ENCODE measurements at regions not wholly inside any gene's neighbourhood (a gene's known extent, or its start where the extent isn't known, plus 50 kb on each side); places are given as distances from the start of the nearest gene placed in this dataset.

DNA sequence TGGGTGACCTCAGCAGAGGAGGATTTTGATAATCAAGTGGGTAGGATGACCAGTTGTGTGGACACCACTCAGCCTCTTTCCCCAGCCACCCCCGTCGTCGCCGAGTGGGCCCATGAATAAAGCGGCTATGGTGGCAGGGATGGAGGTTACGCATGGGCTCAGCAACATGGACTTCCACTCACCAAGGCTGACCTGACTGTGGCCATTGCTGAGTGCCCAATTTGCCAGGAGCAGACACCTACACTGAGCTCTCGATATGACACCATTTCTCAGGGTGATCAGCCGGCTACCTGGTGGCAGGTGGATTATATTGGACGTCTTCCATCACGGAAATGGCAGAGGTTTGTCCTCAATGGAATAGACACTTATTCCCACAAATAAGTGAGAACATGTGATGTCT lies 361.3 kb downstream of the KLHL4 start:
- Histone ChIP-seq H3K9me3 (ENCODE audit: insufficient read depth, low read depth, low read length) (no peaks in the 10 kb centered on the region), H3K4me3 (ENCODE audit: insufficient read depth, low read depth, low read length) (no peak overlapping the region), H2AFZ (ENCODE audit: low read depth, low read length) (no peak overlapping the region), H3K36me3 (ENCODE audit: insufficient read depth, low read length) (no peaks in the 10 kb centered on the region), H3K4me1 (ENCODE audit: insufficient read depth, low read length) (no peaks in the 10 kb centered on the region), H3K79me2 (ENCODE audit: insufficient read depth, low read length) (no peaks in the 10 kb centered on the region), H3K27ac (ENCODE audit: low read depth, low read length) (no peak overlapping the region), H3K9ac (ENCODE audit: low read length) (no peak overlapping the region), H3K4me2 (ENCODE audit: low read length) (no peak overlapping the region), H4K20me1 (ENCODE audit: insufficient read depth, low read length) (no peaks in the 10 kb centered on the region), H3K27me3 (ENCODE audit: insufficient read depth, low read length) (no peaks in the 10 kb centered on the region)
- no peaks in the 10 kb centered on the region for H3K36me3 Mint-ChIP-seq (ENCODE audit: low read depth, unreplicated experiment)
- H3K4me1 Mint-ChIP-seq (ENCODE audit: low read depth, unreplicated experiment): no peaks in the 10 kb centered on the region
- TF ChIP-seq, protein P1, sequence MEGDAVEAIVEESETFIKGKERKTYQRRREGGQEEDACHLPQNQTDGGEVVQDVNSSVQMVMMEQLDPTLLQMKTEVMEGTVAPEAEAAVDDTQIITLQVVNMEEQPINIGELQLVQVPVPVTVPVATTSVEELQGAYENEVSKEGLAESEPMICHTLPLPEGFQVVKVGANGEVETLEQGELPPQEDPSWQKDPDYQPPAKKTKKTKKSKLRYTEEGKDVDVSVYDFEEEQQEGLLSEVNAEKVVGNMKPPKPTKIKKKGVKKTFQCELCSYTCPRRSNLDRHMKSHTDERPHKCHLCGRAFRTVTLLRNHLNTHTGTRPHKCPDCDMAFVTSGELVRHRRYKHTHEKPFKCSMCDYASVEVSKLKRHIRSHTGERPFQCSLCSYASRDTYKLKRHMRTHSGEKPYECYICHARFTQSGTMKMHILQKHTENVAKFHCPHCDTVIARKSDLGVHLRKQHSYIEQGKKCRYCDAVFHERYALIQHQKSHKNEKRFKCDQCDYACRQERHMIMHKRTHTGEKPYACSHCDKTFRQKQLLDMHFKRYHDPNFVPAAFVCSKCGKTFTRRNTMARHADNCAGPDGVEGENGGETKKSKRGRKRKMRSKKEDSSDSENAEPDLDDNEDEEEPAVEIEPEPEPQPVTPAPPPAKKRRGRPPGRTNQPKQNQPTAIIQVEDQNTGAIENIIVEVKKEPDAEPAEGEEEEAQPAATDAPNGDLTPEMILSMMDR (IDR thresholded peaks at IDR 0.05; ENCODE audit: insufficient read depth, low read depth, low read length): no peak
- TF ChIP-seq EZH2 (IDR thresholded peaks at IDR 0.05; ENCODE audit: insufficient read depth, low read length): no peak
- no peaks in the 10 kb centered on the region for H3K9me3 Mint-ChIP-seq (ENCODE audit: unreplicated experiment)
- FAIRE-seq: no peak
- no peak overlapping the region for H3K4me3 Mint-ChIP-seq (ENCODE audit: unreplicated experiment)
- no peak for DNase-seq (ENCODE audit: low read depth)
- no peak overlapping the region for H3K27ac Mint-ChIP-seq (ENCODE audit: unreplicated experiment)
- no peaks in the 10 kb centered on the region for H3K27me3 Mint-ChIP-seq (ENCODE audit: low read depth, unreplicated experiment)

DNA sequence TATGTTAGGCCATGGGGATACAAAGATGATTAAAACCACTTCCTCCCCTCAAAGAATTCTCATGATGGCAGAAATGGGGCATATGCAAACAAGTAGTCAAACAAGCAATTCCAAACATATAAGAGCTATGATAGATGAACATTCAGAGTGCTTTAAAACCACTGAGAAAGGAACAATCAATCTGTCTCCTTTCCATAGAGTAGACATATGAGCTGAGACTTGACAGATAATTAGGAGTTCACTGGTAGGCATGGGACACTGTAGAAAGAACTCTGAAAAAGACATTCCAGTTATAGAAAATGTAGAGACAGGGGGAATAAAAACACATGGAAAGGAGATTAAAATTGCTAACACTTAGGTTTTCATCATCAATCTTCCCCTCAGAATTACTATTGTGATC lies 372.8 kb downstream of the KLHL4 start:
- Histone ChIP-seq H4K20me1 (ENCODE audit: insufficient read depth, low read length) (no peaks in the 10 kb centered on the region), H3K9me3 (ENCODE audit: insufficient read depth, low read depth, low read length) (no peaks in the 10 kb centered on the region), H3K9ac (ENCODE audit: low read length) (no peak overlapping the region), H3K79me2 (ENCODE audit: insufficient read depth, low read length) (no peaks in the 10 kb centered on the region), H3K4me1 (ENCODE audit: insufficient read depth, low read length) (no peaks in the 10 kb centered on the region), H3K4me3 (ENCODE audit: insufficient read depth, low read depth, low read length) (no peak overlapping the region), H3K27me3 (ENCODE audit: insufficient read depth, low read length) (no peaks in the 10 kb centered on the region), H2AFZ (ENCODE audit: low read depth, low read length) (no peak overlapping the region), H3K36me3 (ENCODE audit: insufficient read depth, low read length) (no peaks in the 10 kb centered on the region), H3K27ac (ENCODE audit: low read depth, low read length) (no peak overlapping the region), H3K4me2 (ENCODE audit: low read length) (no peak overlapping the region)
- FAIRE-seq: peak; percentile 13
- no peak overlapping the region for H3K4me3 Mint-ChIP-seq (ENCODE audit: unreplicated experiment)
- no peak for DNase-seq (ENCODE audit: low read depth)
- H3K27me3 Mint-ChIP-seq (ENCODE audit: low read depth, unreplicated experiment): no peaks in the 10 kb centered on the region
- no peak for TF ChIP-seq EZH2 (IDR thresholded peaks at IDR 0.05; ENCODE audit: insufficient read depth, low read length)
- TF ChIP-seq, protein P1 (IDR thresholded peaks at IDR 0.05; ENCODE audit: insufficient read depth, low read depth, low read length): no peak
- no peaks in the 10 kb centered on the region for H3K9me3 Mint-ChIP-seq (ENCODE audit: unreplicated experiment)
- H3K36me3 Mint-ChIP-seq (ENCODE audit: low read depth, unreplicated experiment): no peaks in the 10 kb centered on the region
- no peak overlapping the region for H3K27ac Mint-ChIP-seq (ENCODE audit: unreplicated experiment)
- H3K4me1 Mint-ChIP-seq (ENCODE audit: low read depth, unreplicated experiment): no peaks in the 10 kb centered on the region

DNA sequence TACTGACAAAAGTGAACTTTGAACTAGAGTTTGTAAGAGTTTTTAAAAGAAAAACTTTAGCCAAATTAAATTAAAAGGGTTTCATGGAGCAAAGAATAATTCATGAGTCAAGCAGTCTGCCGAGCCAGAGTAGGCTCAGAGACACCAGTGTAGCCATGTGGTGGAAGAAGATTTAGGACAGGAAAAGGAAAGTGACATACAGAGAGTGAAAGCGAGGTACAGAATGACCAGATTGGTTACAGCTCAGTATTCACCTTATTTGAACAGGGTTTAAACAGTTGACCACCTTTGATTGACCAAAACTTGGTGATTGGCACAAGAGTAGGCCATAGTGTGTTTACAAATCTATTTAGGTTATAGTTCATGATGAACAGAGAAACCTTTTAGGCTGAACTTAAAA lies 377.8 kb downstream of the KLHL4 start:
- H4K20me1 ChIP-seq (ENCODE audit: insufficient read depth, low read length): no peaks in the 10 kb centered on the region
- Mint-ChIP-seq H3K36me3 (ENCODE audit: low read depth, unreplicated experiment) (no peaks in the 10 kb centered on the region), H3K27me3 (ENCODE audit: low read depth, unreplicated experiment) (no peaks in the 10 kb centered on the region), H3K27ac (ENCODE audit: unreplicated experiment) (no peak overlapping the region), H3K4me1 (ENCODE audit: low read depth, unreplicated experiment) (no peaks in the 10 kb centered on the region), H3K4me3 (ENCODE audit: unreplicated experiment) (no peak overlapping the region), H3K9me3 (ENCODE audit: unreplicated experiment) (no peaks in the 10 kb centered on the region)
- no peaks in the 10 kb centered on the region for H3K4me1 ChIP-seq (ENCODE audit: insufficient read depth, low read length)
- no peak overlapping the region for H2AFZ ChIP-seq (ENCODE audit: low read depth, low read length)
- H3K36me3 ChIP-seq (ENCODE audit: insufficient read depth, low read length): no peaks in the 10 kb centered on the region
- no peak overlapping the region for H3K27ac ChIP-seq (ENCODE audit: low read depth, low read length)
- no peak for DNase-seq (ENCODE audit: low read depth)
- TF ChIP-seq EZH2 (IDR thresholded peaks at IDR 0.05; ENCODE audit: insufficient read depth, low read length): no peak
- TF ChIP-seq, protein P1 (IDR thresholded peaks at IDR 0.05; ENCODE audit: insufficient read depth, low read depth, low read length): no peak
- H3K9me3 ChIP-seq (ENCODE audit: insufficient read depth, low read depth, low read length): no peaks in the 10 kb centered on the region
- FAIRE-seq: no peak
- H3K27me3 ChIP-seq (ENCODE audit: insufficient read depth, low read length): no peaks in the 10 kb centered on the region
- H3K9ac ChIP-seq (ENCODE audit: low read length): no peak overlapping the region
- no peak overlapping the region for H3K4me2 ChIP-seq (ENCODE audit: low read length)
- no peak overlapping the region for H3K4me3 ChIP-seq (ENCODE audit: insufficient read depth, low read depth, low read length)
- no peaks in the 10 kb centered on the region for H3K79me2 ChIP-seq (ENCODE audit: insufficient read depth, low read length)

Data from astrocyte (in vitro differentiated cells and primary cell).